Fibroblast of villous mesenchyme (primary cell): ENCODE measurements at regions not wholly inside any gene's neighbourhood (a gene's known extent, or its start where the extent isn't known, plus 50 kb on each side); places are given as distances from the start of the nearest gene placed in this dataset.
"Not testable (repeated sequence)": the region's sequence is repeated elsewhere in the genome, so short reads cannot be mapped to it uniquely, and the experiment has no call there.

Source experiments
- DNase-seq: peaks from one replicate; pipeline ENCODE4 v3.0.0-alpha.2; 2010; ENCODE audit warnings: low read depth
- H3K4me3 ChIP-seq: 2 replicates; pipeline ENCODE4 v1.5.1; 2011; ENCODE audit warnings: low read depth, mild to moderate bottlenecking, low read length
- CTCF ChIP-seq: IDR thresholded peaks from 2 replicates; pipeline ENCODE4 v1.5.1; 2012; ENCODE audit warnings: low read depth, mild to moderate bottlenecking, low read length; ENCODE audit not compliant: insufficient read depth

GRCh38 chr2:9722451-9722850 lies 91.7 kb upstream of the YWHAQ start:
- DNase-seq, result no peak
- TF ChIP-seq CTCF, result no peak
- H3K4me3 ChIP-seq, result no peak overlapping the region

GRCh38 chr2:9724565-9724964 lies 93.8 kb upstream of the YWHAQ start:
- H3K4me3 ChIP-seq, result no peak overlapping the region
- DNase-seq, result no peak
- TF ChIP-seq CTCF, result no peak

GRCh38 chr2:9725106-9725505 lies 94.3 kb upstream of the YWHAQ start:
- no peak for DNase-seq
- no peak overlapping the region for H3K4me3 ChIP-seq
- TF ChIP-seq CTCF, result no peak

GRCh38 chr2:9726016-9726415 lies 95.2 kb upstream of the YWHAQ start:
- DNase-seq, H3K4me3 ChIP-seq: not testable (repeated sequence)

GRCh38 chr2:9730523-9730922 lies 99.7 kb upstream of the YWHAQ start:
- not testable (repeated sequence) for H3K4me3 ChIP-seq, DNase-seq

- no peak for TF ChIP-seq CTCF
- DNase-seq, result no peak
- no peak overlapping the region for H3K4me3 ChIP-seq
Measured at GRCh38 chr2:9732824-9733223, 102.0 kb upstream of the YWHAQ start.

- no peak for TF ChIP-seq CTCF
- H3K4me3 ChIP-seq, result no peak overlapping the region
- DNase-seq, result no peak
Measured at GRCh38 chr2:9734308-9734707, 103.5 kb upstream of the YWHAQ start.

GRCh38 chr2:9735335-9735734 lies 104.5 kb upstream of the YWHAQ start:
- DNase-seq, result no peak

More at GRCh38 chr2:9735335-9735734, 104.5 kb upstream of the YWHAQ start:
- H3K4me3 ChIP-seq, result no peak overlapping the region
- no peak for TF ChIP-seq CTCF
